ENCODE measurements at regions not wholly inside any gene's neighbourhood (a gene's known extent, or its start where the extent isn't known, plus 50 kb on each side); places are given as distances from the start of the nearest gene placed in this dataset.

- peak; percentile 94 for TF ChIP-seq CTCF (IDR thresholded peaks at IDR 0.05)
- TF ChIP-seq POLR2AphosphoS5 (IDR thresholded peaks at IDR 0.05; ENCODE audit: low read depth, low read length), result no peak
- TF ChIP-seq REST (IDR thresholded peaks at IDR 0.05; ENCODE audit: insufficient read depth in 1 of 2, low read depth in 2 of 2, low read length in 1 of 2), result no peak
Observed at GRCh38 chr10:57657164-57657765, 610.4 kb downstream of the IPMK start.

Measured in Panc1 (cell line).